H1 (cell line): ENCODE measurements at regions not wholly inside any gene's neighbourhood (a gene's known extent, or its start where the extent isn't known, plus 50 kb on each side); places are given as distances from the start of the nearest gene placed in this dataset.
A peak's percentile ranks its signal among the peaks of the same experiment; 100 is the strongest.

ENCODE experiments used
- CTCF ChIA-PET: fragments of 300-600 bp; sonication (Branson Sonifier 250); formaldehyde crosslinking; loops from one replicate; lab custom pipeline; 2021; ENCODE audit not compliant: partially characterized antibody; lab: Charles Lee
- POLR2A ChIA-PET: fragments of 300-600 bp; sonication (Branson Sonifier 250); formaldehyde crosslinking; loops from one replicate; lab custom pipeline; 2021; ENCODE audit warnings: inconsistent platforms; ENCODE audit not compliant: partially characterized antibody; lab: Charles Lee
- DNase-seq, 2 experiments: peaks; one replicate each; pipeline versions ENCODE4 v3.0.0 to v3.0.0-alpha.2; 2010 to 2022; ENCODE audit warnings: low spot score in 2 of 2, low read depth in 1 of 2, mixed read lengths in 1 of 2
- FAIRE-seq: peaks from 2 replicates; lab custom pipeline; 2011; peaks lifted over from hg19 to GRCh38; lab: Jason Lieb, UNC
- H2AFZ ChIP-seq: 2 replicates; pipeline ENCODE4 v1.8.1; 2012; ENCODE audit warnings: low read length, inconsistent platforms
- H2AK5ac ChIP-seq: 2 replicates; pipeline ENCODE4 v1.6.1; 2013; ENCODE audit warnings: low read depth, low read length
- H2BK120ac ChIP-seq: replicated peaks from 2 replicates; pipeline ENCODE3; 2013; ENCODE audit warnings: low read depth, low read length, inconsistent platforms
- H2BK12ac ChIP-seq: 2 replicates; pipeline ENCODE4 v1.6.1; 2013; ENCODE audit warnings: low read depth, low read length
- H2BK15ac ChIP-seq: 2 replicates; pipeline ENCODE4 v1.6.1; 2013; ENCODE audit warnings: low read length
- H2BK20ac ChIP-seq: 2 replicates; pipeline ENCODE4 v1.6.1; 2013; ENCODE audit warnings: low read length
- H2BK5ac ChIP-seq: 2 replicates; pipeline ENCODE4 v1.6.1; 2013; ENCODE audit warnings: low read depth, low read length
- H3K14ac ChIP-seq: 2 replicates; pipeline ENCODE4 v1.6.1; 2013; ENCODE audit warnings: inconsistent platforms; ENCODE audit not compliant: insufficient read length
- H3K18ac ChIP-seq: 2 replicates; pipeline ENCODE4 v1.6.1; 2013; ENCODE audit warnings: low read length; ENCODE audit errors: extremely low read depth
- H3K23ac ChIP-seq: 2 replicates; pipeline ENCODE4 v1.6.1; 2013; ENCODE audit warnings: inconsistent platforms; ENCODE audit not compliant: insufficient read length
- H3K23me2 ChIP-seq: 2 replicates; pipeline ENCODE4 v1.6.1; 2013; ENCODE audit warnings: low read depth, low read length
- H3K27ac ChIP-seq: 2 replicates; pipeline ENCODE4 v1.6.1; 2011; ENCODE audit warnings: low read depth, low read length, inconsistent platforms
- H3K27me3 ChIP-seq, 4 experiments: replicated peaks in 1 of 4; 1 replicate in 1 of 4; 2 replicates in 3 of 4; pipeline versions ENCODE4 v1.6.1 to v1.8.1; 2011 to 2013; ENCODE audit warnings: low read length in 3 of 4, mild to moderate bottlenecking in 3 of 4, inconsistent platforms in 2 of 4, mixed read lengths in 2 of 4, moderate library complexity in 1 of 4; ENCODE audit not compliant: control insufficient read depth in 3 of 4, insufficient read depth in 3 of 4; ENCODE audit errors: extremely low read depth in 1 of 4
- H3K36me3 ChIP-seq, 4 experiments: 2 replicates each; pipeline versions ENCODE4 v1.6.1 to v1.8.1; 2011 to 2013; ENCODE audit warnings: mild to moderate bottlenecking in 4 of 4, low read length in 3 of 4, moderate library complexity in 2 of 4, control low read depth in 1 of 4, inconsistent platforms in 1 of 4; ENCODE audit not compliant: insufficient read depth in 4 of 4, control insufficient read depth in 2 of 4
- H3K4ac ChIP-seq: replicated peaks from 2 replicates; pipeline ENCODE3; 2013; ENCODE audit warnings: low read length, low read depth, mixed read lengths, inconsistent platforms; ENCODE audit not compliant: insufficient read length
- H3K4me1 ChIP-seq, 4 experiments: replicated peaks in 1 of 4; 1 replicate in 1 of 4; 2 replicates in 3 of 4; pipeline versions ENCODE4 v1.6.1 to v1.8.1; 2011 to 2013; ENCODE audit warnings: low read length in 3 of 4, inconsistent platforms in 2 of 4, mixed read lengths in 1 of 4; ENCODE audit not compliant: insufficient read depth in 4 of 4, control insufficient read depth in 3 of 4
- H3K4me2 ChIP-seq, 2 experiments: 2 replicates each; pipeline versions ENCODE4 v1.6.1 to v1.8.1; 2011 to 2013; ENCODE audit warnings: low read depth in 2 of 2, low read length in 2 of 2, control low read depth in 1 of 2, inconsistent platforms in 1 of 2, mild to moderate bottlenecking in 1 of 2; ENCODE audit not compliant: insufficient read depth in 1 of 2
- H3K4me3 ChIP-seq, 4 experiments: fragments of 200-600, 300-600 bp in 1 of 4; sonication (generic), shearing (Covaris generic), sonication (Bioruptor Twin) in 1 of 4; 2 replicates each; pipeline versions ENCODE4 v1.5.1 to v1.8.1; 2011 to 2016; ENCODE audit warnings: low read length in 4 of 4, low read depth in 3 of 4, control low read depth in 2 of 4, inconsistent platforms in 2 of 4, mild to moderate bottlenecking in 2 of 4, mixed read lengths in 1 of 4, moderate library complexity in 1 of 4; ENCODE audit not compliant: insufficient read depth in 2 of 4; ENCODE audit errors: extremely low read depth in 1 of 4
- H3K56ac ChIP-seq: replicated peaks from 2 replicates; pipeline ENCODE3; 2013; ENCODE audit warnings: low read depth, mild to moderate bottlenecking, mixed read lengths, low read length, inconsistent platforms; ENCODE audit not compliant: insufficient read length
- H3K79me1 ChIP-seq: 2 replicates; pipeline ENCODE4 v1.6.1; 2013; ENCODE audit warnings: low read depth, low read length, control low read depth
- H3K79me2 ChIP-seq, 2 experiments: 2 replicates each; pipeline versions ENCODE4 v1.6.1 to v1.8.1; 2012 to 2013; ENCODE audit warnings: low read length in 2 of 2, mild to moderate bottlenecking in 2 of 2, inconsistent platforms in 1 of 2; ENCODE audit not compliant: insufficient read depth in 2 of 2, control insufficient read depth in 1 of 2
- H3K9ac ChIP-seq, 4 experiments: replicated peaks in 1 of 4; 1 replicate in 1 of 4; 2 replicates in 3 of 4; pipeline versions ENCODE4 v1.6.1 to v1.8.1; 2011 to 2013; ENCODE audit warnings: low read depth in 3 of 4, low read length in 3 of 4, control low read depth in 2 of 4, mild to moderate bottlenecking in 2 of 4, moderate library complexity in 2 of 4, inconsistent platforms in 1 of 4; ENCODE audit errors: extremely low read depth in 1 of 4
- H3K9me3 ChIP-seq, 2 experiments: 2 replicates each; pipeline versions ENCODE4 v1.6.1 to v1.8.1; 2012 to 2013; ENCODE audit warnings: mild to moderate bottlenecking in 2 of 2, moderate library complexity in 2 of 2, control low read depth in 1 of 2, inconsistent platforms in 1 of 2, low read depth in 1 of 2, low read length in 1 of 2, mixed read lengths in 1 of 2; ENCODE audit not compliant: insufficient read depth in 2 of 2
- H4K20me1 ChIP-seq, 2 experiments: replicated peaks in 1 of 2; 2 replicates each; pipeline versions ENCODE3 to v1.8.1; 2011 to 2013; ENCODE audit warnings: inconsistent platforms in 2 of 2, low read length in 2 of 2, mild to moderate bottlenecking in 1 of 2; ENCODE audit not compliant: insufficient read depth in 2 of 2, control insufficient read depth in 1 of 2
- H4K5ac ChIP-seq: 2 replicates; pipeline ENCODE4 v1.6.1; 2013; ENCODE audit warnings: low read length, low read depth, mixed read lengths, inconsistent platforms; ENCODE audit not compliant: insufficient read length
- H4K8ac ChIP-seq: 2 replicates; pipeline ENCODE4 v1.8.0; 2013; ENCODE audit warnings: mild to moderate bottlenecking, moderate library complexity, low read length, inconsistent platforms; ENCODE audit not compliant: insufficient read depth; ENCODE audit errors: extremely low read depth
- H4K91ac ChIP-seq: replicated peaks from 2 replicates; pipeline ENCODE3; 2013; ENCODE audit warnings: low read length, mixed read lengths, inconsistent platforms; ENCODE audit not compliant: insufficient read length
- CEBPB ChIP-seq: IDR thresholded peaks from 2 replicates; pipeline ENCODE4 v1.6.1; 2012; ENCODE audit warnings: low read depth, low read length
- CHD2 ChIP-seq: IDR thresholded peaks from 2 replicates; pipeline ENCODE4 v1.6.1; 2012; ENCODE audit warnings: low read length, improper control_type of control experiment
- PHF8 ChIP-seq: fragments of 200-600 bp; sonication (generic); conservative IDR thresholded peaks from 2 replicates; pipeline ENCODE4 v1.7.1; 2012; ENCODE audit warnings: low read depth, mild to moderate bottlenecking, inconsistent platforms, low read length, moderate library complexity
- WGBS, 2 experiments: shearing (Covaris generic) in 1 of 2; methylation state at CpG; one replicate each; pipeline versions ENCODE4 v1.1.6 to v1.1.7; 2013 to 2015; ENCODE audit warnings: low lambda C conversion rate in 2 of 2, mixed read lengths in 2 of 2, inconsistent platforms in 1 of 2, low coverage in 1 of 2, missing lambda C conversion rate in 1 of 2; ENCODE audit not compliant: insufficient replicate concordance in 2 of 2, insufficient coverage in 1 of 2, insufficient read length in 1 of 2; ENCODE audit errors: extremely low coverage in 1 of 2, missing lambda C conversion rate in 1 of 2; 5-methylcytosine and 5-hydroxymethylcytosine counted together

GRCh38 chr13:52925775-52926285 lies 77.4 kb upstream of the PCDH8 start:
- H3K4ac ChIP-seq, result no peak overlapping the region
- H2AFZ ChIP-seq, result no peak overlapping the region
- H4K91ac ChIP-seq, result no peak overlapping the region
- no peak overlapping the region for H3K27ac ChIP-seq
- ChIA-PET CTCF (interaction anchor here (0.9 to 2.2 kb wide), 7 partner anchors 23 to 79 kb away, joined by 3 to 10 read pairs (median 3); no protein-coding TSS in a partner anchor), POLR2A (no interaction called here)
- no peaks in the 10 kb centered on the region for H4K20me1 ChIP-seq
- no peaks in the 10 kb centered on the region for H3K36me3 ChIP-seq
- H3K23me2 ChIP-seq, result no peaks in the 10 kb centered on the region
- no peak overlapping the region for H3K4me2 ChIP-seq
- no peak overlapping the region for H4K5ac ChIP-seq
- TF ChIP-seq CHD2 (no peak), PHF8 (no peak), CEBPB (peak; percentile 42; the same call in 1 of the 2 replicates)
- H3K9ac ChIP-seq, result no peak overlapping the region
- no peaks in the 10 kb centered on the region for H3K27me3 ChIP-seq
- no peak overlapping the region; the same call in 1 of the 2 replicates for H2BK12ac ChIP-seq
- no peak overlapping the region for H2BK5ac ChIP-seq
- H3K9me3 ChIP-seq, result no peaks in the 10 kb centered on the region
- H3K56ac ChIP-seq, result no peak overlapping the region
- no peaks in the 10 kb centered on the region for H3K79me2 ChIP-seq
- H3K4me1 ChIP-seq, result peaks cover 0 to 4% (median 0%) of the 10 kb centered on the region in 4 experiments; a peak in 3 of 7 replicates
- H2AK5ac ChIP-seq, result no peak overlapping the region
- no peak for DNase-seq
- H3K23ac ChIP-seq, result no peak overlapping the region
- no peak overlapping the region for H2BK120ac ChIP-seq
- H3K14ac ChIP-seq, result no peak overlapping the region
- H2BK15ac ChIP-seq, result no peak overlapping the region
- 88% methylated on average over 13 of the region's 13 CpGs; no CpG with 5 or more reads in 1 of the 2 experiments for WGBS, 2 experiments
- H3K18ac ChIP-seq, result 0 out of 2 replicates have a peak overlapping the region, but pooled peaks have one; percentile 10
- FAIRE-seq, result no peak
- no peaks in the 10 kb centered on the region; the same call in 1 of the 2 replicates for H3K79me1 ChIP-seq
- H2BK20ac ChIP-seq, result no peak overlapping the region
- H4K8ac ChIP-seq, result no peak overlapping the region
- H3K4me3 ChIP-seq, result no peak overlapping the region
